Upper lobe of right lung (tissue), 1 donor: ENCODE measurements at regions not wholly inside any gene's neighbourhood (a gene's known extent, or its start where the extent isn't known, plus 50 kb on each side); places are given as distances from the start of the nearest gene placed in this dataset.

Experiments
- ATAC-seq: fragments of 200-7000 bp; cut with Tn5 transposase; one replicate; pipeline ENCODE4 v1.9.1; 2020; ENCODE audit warnings: mild to moderate bottlenecking, moderate library complexity
- DNase-seq: peaks from one replicate; pipeline ENCODE4 v3.0.0-alpha.2; 2020
- H3K27ac ChIP-seq: fragments of 200-600 bp; one replicate; pipeline ENCODE4 v1.8.0; 2022
- H3K27me3 ChIP-seq: fragments of 200-600 bp; one replicate; pipeline ENCODE4 v1.8.0; 2022; ENCODE audit warnings: mild to moderate bottlenecking
- H3K36me3 ChIP-seq: fragments of 200-600 bp; one replicate; pipeline ENCODE4 v1.8.0; 2022
- H3K4me1 ChIP-seq: fragments of 200-600 bp; one replicate; pipeline ENCODE4 v1.8.0; 2022
- H3K4me3 ChIP-seq: fragments of 200-600 bp; one replicate; pipeline ENCODE4 v1.8.0; 2022; ENCODE audit warnings: mild to moderate bottlenecking
- H3K9me3 ChIP-seq: fragments of 200-600 bp; one replicate; pipeline ENCODE4 v1.8.0; 2022
- intact Hi-C: fragments of 100-400 bp; cut with DNase I; formaldehyde crosslinking; loops from one replicate; pipeline ENCODE4 v1.11.0; 2022
- TF ChIP-seq, protein P1 (sequence below): fragments of 200-600 bp; IDR thresholded peaks from one replicate; pipeline ENCODE4 v1.8.0; 2022; ENCODE audit warnings: antibody characterized with exemption
- donor health status: DM: no; HTN: yes; CAD: no; lungs with severe emphysema.

DNA sequence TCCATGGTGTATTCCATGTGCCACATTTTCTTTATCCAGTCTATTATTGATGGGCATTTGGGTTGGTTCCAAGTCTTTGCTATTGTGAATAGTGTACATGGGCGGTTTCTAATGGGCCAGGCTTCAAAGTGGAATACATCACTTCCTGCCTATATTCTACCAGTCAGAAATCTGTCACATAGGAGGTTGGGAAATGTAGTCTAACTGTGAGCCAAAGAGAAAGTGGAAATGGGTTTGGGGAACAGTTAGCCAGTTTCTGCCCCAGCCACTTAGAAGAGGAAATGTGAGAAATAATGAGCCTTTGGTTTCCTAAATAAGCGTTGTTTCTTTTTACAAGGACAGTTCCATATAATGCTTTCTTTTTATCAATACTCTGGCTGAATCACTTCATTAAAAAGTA, 85.1 kb upstream of the AP1S2 start:
- intact Hi-C loops, result no loop called here

DNA sequence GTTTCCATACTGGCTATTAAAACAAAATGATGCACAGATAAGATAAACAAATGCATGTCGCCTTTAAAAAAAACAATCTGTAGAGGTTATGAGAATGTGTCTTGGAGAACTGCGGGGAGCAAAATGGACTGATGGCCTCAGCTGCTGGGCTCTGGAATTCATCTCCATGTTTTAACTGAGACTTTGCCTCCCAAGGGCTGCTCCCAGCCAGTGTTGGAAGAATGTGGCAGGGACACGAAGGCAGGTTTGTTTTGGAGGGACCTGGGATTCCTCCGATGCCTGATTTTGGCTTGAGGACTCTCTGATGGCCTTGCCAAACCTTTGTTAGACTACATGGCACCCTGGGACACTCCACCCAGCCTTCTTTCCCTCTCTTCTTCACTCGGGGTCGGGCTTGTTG, 83.5 kb upstream of the AP1S2 start:
- intact Hi-C loops, result no loop called here
- Histone ChIP-seq H3K36me3 (no peaks in the 10 kb centered on the region), H3K4me1 (no peaks in the 10 kb centered on the region), H3K9me3 (no peaks in the 10 kb centered on the region), H3K27me3 (no peaks in the 10 kb centered on the region), H3K4me3 (no peak overlapping the region), H3K27ac (no peak overlapping the region)
- DNase-seq, result no peak
- no peak for ATAC-seq
- TF ChIP-seq, protein P1, sequence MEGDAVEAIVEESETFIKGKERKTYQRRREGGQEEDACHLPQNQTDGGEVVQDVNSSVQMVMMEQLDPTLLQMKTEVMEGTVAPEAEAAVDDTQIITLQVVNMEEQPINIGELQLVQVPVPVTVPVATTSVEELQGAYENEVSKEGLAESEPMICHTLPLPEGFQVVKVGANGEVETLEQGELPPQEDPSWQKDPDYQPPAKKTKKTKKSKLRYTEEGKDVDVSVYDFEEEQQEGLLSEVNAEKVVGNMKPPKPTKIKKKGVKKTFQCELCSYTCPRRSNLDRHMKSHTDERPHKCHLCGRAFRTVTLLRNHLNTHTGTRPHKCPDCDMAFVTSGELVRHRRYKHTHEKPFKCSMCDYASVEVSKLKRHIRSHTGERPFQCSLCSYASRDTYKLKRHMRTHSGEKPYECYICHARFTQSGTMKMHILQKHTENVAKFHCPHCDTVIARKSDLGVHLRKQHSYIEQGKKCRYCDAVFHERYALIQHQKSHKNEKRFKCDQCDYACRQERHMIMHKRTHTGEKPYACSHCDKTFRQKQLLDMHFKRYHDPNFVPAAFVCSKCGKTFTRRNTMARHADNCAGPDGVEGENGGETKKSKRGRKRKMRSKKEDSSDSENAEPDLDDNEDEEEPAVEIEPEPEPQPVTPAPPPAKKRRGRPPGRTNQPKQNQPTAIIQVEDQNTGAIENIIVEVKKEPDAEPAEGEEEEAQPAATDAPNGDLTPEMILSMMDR, result no peak

More for the DNA sequence above, 85.1 kb upstream of the AP1S2 start:
- ATAC-seq (peak; percentile 55), DNase-seq (no peak)
- Histone ChIP-seq H3K27me3 (no peaks in the 10 kb centered on the region), H3K36me3 (no peaks in the 10 kb centered on the region), H3K9me3 (no peaks in the 10 kb centered on the region), H3K4me3 (no peak overlapping the region), H3K4me1 (no peaks in the 10 kb centered on the region), H3K27ac (no peak overlapping the region)
- TF ChIP-seq, protein P1, result no peak

DNA sequence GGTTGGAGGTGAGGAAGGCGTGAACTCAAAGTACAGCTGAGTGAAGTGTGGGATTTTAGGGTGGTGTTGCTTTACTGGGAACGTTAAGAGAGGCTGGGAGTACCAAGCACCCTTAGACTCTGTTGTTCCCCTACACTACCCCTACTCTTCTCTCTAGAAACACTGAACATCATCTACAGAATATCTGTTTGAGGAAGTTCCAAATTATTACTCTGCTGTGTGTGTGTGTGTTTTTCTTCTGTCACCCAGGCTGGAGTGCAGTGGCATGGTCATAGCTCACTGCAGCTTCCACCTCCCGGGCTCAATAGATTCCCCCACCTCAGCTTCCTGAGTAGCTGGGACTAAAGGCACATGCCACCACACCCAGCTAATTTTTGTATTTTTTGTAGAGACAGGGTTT, 76.7 kb upstream of the AP1S2 start:
- TF ChIP-seq, protein P1, result no peak
- no peak for DNase-seq
- no peak for ATAC-seq
- no peaks in the 10 kb centered on the region for H3K36me3 ChIP-seq
- H3K4me1 ChIP-seq, result no peaks in the 10 kb centered on the region
- no peak overlapping the region for H3K4me3 ChIP-seq
- intact Hi-C loops, result no loop called here
- no peaks in the 10 kb centered on the region for H3K27me3 ChIP-seq
- H3K27ac ChIP-seq, result no peak overlapping the region
- H3K9me3 ChIP-seq, result no peaks in the 10 kb centered on the region

DNA sequence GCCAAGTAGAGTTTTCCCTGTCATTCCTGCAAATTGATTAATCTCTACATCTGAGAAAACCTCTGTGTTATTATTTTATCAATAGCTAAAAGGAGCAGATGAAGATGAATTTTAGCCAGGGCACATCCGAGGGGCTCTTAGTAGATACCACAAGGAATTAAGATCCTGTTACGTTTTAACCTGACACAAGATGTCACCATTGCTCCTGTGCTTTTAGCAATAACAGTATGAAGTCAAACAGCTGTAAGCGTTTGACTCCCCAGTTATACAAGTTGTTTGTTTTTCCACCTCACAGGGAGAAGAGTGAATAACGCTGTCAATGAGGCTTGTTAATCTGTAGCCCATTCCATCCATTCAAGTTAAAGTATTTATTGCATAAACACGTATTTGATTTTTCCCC, 76.0 kb upstream of the AP1S2 start:
- no peak for ATAC-seq
- no peaks in the 10 kb centered on the region for H3K36me3 ChIP-seq
- no peaks in the 10 kb centered on the region for H3K27me3 ChIP-seq
- TF ChIP-seq, protein P1, result no peak
- H3K27ac ChIP-seq, result no peak overlapping the region
- H3K4me1 ChIP-seq, result no peaks in the 10 kb centered on the region
- intact Hi-C loops, result no loop called here
- no peaks in the 10 kb centered on the region for H3K9me3 ChIP-seq
- no peak for DNase-seq
- H3K4me3 ChIP-seq, result no peak overlapping the region

DNA sequence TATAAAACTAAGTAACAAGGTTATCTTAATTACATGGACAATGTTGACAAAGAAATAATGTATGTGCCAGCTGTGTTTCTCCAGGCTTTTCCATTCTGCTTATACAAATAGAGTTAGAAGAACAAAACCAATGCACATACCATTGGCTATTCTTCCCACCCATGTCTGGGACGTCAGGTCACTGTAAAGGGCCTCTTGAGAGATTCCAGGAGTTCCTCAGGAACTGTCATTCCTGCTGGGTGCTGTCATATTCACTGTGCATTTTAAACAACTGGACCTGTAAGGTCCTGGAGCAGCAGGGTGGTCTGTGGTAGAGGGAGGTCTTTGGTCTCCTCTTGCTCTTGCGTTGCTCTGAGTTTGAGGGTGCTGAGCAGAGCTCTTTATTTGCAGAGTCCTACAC, 74.6 kb upstream of the AP1S2 start:
- Histone ChIP-seq H3K4me1 (no peaks in the 10 kb centered on the region), H3K27me3 (no peaks in the 10 kb centered on the region), H3K4me3 (no peak overlapping the region), H3K36me3 (no peaks in the 10 kb centered on the region), H3K27ac (no peak overlapping the region), H3K9me3 (no peaks in the 10 kb centered on the region)
- DNase-seq (no peak), ATAC-seq (no peak)
- TF ChIP-seq, protein P1, result no peak
- intact Hi-C loops, result no loop called here

DNA sequence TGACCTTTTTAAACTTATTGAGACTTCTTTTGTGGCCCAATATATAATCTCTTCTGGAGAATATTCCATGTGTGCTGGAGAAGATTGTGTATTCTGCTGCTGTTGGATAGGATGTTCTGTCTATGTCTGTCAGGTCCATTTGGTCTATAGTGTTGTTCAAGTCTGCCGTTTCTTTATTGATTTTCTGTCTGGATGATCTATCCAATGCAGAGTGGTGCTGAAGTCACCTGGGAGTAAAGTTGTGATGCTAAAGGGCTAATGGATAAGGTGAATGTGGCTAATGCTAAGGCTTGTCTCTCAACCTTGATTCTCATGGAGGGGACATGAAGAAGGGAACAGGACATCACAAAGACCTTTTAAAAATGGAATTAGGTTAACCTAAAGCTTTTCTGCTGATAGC, 72.0 kb upstream of the AP1S2 start:
- H3K4me3 ChIP-seq, result no peak overlapping the region
- H3K27me3 ChIP-seq, result no peaks in the 10 kb centered on the region
- intact Hi-C loops, result no loop called here
- ATAC-seq (no peak), DNase-seq (no peak)
- H3K36me3 ChIP-seq, result no peaks in the 10 kb centered on the region
- no peaks in the 10 kb centered on the region for H3K4me1 ChIP-seq
- TF ChIP-seq, protein P1, result no peak
- no peaks in the 10 kb centered on the region for H3K9me3 ChIP-seq
- H3K27ac ChIP-seq, result no peak overlapping the region
